Renal cortical epithelial cell (primary cell): ENCODE measurements at regions not wholly inside any gene's neighbourhood (a gene's known extent, or its start where the extent isn't known, plus 50 kb on each side); places are given as distances from the start of the nearest gene placed in this dataset.
"Not testable (repeated sequence)": the region's sequence is repeated elsewhere in the genome, so short reads cannot be mapped to it uniquely, and the experiment has no call there.

ENCODE experiments used
- DNase-seq: peaks from one replicate; pipeline ENCODE4 v3.0.0-alpha.2; 2011; ENCODE audit warnings: low read depth

DNA sequence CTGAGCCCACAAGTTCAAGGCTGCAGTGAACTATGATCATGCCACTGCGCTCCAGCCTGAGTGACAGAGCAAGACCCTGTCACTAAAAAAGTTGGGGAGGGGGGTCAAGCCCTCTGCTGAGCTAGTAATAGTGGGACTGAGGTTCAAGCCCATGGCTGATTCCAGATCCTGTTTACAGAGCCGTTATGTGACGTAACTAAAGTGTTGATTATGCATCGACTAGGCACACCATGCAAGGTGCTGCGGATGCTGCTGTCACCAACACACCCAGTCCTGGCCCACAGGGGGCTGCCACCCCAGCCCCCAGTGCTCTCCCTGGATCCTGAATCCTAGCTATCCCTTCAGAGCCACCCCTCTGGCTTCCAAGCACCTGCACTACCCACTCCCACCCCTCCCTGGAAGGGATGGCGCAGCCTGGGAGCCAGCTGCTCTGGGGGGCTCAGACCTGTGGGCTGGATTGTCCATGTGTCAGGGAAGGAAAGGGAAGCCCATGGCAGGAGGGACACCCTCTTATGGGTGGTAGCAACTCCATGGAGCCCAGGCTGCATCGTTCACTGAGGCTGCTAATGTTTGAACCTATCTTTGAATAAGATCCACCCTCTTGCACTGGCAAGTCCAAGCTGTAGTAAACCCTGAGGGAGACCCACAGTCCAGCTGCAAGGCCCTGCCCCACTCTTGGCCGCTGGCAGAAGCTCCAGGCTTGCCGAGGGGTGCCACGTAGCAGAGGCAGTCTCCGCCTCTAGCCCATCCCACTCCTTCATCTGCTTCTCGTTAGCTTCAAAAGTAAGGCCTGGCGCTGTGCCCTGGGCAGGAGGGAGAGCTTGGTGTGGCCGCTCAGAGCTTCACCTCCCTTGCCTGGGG is 95.0 kb downstream of the SNX5 start:
- DNase-seq = peak; percentile 79

DNA sequence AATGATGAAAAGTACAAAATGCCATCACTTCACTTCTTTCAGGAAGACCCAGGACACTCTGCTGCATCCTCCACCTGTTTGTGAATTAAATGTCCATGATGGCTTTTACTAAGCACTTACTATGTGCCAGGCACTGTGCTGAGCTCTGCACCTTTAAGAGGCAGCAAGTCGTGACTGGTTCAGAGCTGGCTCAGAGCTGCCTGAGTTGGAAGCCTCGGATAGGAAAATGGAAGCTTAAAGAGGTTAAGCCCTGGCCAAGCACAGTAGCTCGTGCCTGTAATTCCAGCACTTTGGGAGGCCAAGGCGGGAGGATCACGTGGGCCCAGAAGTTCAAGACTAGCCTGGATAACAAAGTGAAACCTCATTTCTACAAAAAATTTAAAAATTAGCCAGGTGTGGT is 95.6 kb downstream of the SNX5 start:
- no peak for DNase-seq

DNA sequence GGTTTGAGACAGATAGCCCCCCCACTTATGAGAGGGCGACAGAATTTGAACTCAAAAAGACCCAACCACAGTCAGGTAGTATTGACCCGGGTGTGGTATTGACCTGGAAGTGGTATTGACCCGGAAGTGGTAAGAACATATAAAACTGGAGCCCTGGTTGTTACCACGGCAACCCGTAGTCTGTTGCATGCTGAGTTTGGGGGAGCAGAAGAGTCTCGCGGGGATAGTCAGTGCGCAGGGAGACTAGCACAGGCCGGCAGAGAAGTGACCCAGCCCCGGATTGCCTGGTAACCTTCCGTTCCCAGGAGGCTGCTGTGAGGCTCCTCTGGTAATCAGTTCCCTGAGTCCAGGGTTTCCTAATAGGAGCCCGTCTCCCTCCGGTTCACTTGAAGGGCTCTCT is 96.2 kb downstream of the SNX5 start:
- DNase-seq = no peak

DNA sequence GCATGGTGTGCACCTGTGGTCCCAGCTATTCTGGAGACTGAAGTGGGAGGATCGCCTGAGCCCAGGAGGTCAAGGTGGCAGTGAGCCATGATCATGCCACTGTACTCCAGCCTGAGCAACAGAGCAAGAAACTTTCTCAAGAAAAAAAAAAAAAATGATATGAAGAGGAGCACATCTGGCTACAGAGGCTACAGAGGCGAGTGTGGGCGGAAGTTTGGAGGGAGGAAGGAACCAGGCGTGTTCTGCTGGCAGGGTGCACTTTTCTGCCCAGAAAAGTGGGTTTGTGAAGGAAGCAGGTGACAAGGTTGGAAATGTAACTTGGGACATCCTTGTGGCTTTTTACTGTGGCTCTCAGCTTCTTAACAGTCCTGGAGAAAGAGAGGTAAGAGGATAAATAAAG is 96.7 kb downstream of the SNX5 start:
- DNase-seq = no peak

DNA sequence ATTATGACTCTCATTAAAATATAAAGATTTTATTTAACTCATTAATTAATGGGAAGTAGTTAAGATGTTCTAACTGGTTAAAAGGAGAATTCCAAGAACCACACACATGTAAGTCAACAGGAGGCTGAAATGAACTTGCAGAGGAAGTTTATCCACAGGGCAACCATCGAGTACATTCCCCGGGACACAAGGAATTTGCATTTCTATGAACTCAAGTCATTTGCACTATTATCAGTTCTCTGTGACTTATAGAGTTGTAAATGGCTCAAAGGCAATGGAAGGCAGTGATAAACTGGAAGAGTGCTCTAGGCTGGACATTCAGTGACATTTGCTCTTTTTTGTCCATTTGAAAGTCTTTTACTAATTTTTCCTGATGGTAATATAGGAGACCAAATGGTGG is 97.4 kb downstream of the SNX5 start:
- no peak for DNase-seq

DNA sequence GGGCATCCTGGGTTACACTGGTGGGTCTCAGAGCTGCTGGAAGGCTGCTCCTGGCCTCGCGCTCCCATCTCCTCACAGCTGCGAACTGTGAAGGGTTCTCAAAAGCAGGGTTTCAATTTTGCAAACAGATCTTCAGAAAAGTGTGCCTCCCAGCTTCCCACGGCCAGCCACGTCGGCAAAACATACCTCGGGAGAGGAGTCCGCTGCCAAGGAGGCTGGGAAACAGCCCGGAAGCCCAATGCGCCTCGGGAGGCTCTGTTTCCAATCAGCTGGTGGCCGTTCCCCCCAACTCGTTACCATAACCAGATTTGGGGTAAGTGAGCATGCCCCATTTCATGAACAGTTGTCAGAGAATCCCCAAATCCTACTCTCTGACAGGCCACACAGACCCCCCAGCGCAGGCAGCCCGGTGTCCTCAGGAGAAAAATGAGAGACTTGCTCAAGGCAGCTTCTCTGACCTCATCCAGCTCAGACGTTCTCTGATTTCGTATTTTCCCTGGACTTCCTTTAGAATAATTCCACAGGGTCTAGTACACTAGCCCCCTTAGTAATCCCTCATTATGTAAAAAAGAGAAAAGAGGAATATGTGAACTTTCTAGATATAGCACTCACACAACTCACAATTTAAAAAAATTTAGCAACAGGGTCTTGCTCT is 98.4 kb downstream of the SNX5 start:
- no peak for DNase-seq

DNA sequence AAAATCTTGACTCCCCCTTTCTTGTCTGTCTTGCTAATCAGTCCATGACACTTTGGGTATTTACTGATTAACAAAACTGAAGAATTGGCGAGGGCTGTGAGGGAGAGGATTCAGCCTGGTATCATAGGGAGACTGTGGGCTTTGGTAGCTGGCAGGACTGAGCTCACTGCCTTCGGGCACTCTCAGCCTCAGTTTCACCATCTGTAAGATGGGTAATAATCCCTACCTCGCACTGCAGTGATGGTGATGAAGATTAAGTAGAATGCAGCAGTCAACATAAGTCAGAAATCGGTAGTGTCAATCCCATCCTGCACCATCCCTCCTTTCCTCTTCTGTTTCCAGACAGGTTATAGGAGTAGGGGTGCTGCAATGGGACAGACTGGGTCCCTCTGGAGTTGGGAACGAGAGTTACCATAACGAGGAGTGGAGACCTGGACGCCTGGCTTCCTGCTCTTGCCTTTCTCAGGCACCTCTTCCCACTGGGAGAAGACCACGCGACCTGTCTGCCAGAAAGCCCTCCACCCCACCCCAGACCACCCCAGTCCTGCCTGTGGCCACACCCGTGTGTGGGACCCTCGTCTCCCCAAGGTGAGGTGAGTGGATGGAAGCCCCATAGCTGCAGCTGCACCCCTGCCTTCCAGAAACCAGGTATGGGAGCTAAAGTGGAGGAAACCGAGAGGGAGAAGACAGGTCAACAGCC is 99.1 kb downstream of the SNX5 start:
- no peak for DNase-seq

DNA sequence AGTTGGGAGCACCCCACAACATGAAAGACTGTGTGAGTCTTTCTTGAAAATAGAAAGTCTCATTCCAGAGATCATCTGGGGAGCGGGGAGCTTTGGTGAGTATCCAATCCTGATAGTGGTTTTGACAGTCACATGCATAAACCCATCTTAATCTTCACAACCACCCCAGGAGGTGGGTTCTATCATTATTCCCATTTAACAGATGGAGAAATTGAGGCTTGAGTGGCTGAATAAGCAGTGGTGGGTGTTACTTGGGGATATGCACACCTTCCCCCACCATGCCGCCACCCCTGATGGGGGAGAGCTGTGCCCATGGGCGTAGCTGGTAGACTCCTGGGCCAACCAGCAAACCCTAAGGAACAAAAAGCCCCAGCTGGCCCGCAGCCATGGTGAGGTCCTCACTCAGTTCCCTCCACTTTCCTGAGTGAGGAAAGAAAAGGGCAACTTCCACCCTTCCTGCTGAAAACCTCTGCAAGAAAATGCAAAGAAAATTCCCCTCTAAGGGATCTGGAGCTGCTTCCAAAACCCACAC is 99.8 kb downstream of the SNX5 start:
- no peak for DNase-seq

DNA sequence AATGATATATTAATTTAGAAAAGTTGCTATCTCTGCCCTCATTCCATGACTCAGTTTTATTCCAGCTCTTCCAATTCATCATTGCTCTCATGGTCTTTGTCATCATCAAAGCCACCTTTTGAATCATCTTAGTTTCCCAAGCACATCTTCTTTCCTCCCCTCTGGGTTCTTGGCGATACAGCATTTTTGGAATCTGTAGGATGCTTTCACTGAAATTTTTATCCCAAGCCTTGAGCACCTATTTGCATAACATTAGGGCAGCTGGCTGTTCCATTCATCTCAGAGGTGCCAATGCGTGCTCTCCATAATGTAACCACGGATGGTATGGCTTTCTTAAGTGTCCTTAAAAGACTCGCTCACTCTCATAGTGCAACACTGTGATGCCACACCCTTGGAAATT is 100.4 kb downstream of the SNX5 start:
- DNase-seq = no peak

DNA sequence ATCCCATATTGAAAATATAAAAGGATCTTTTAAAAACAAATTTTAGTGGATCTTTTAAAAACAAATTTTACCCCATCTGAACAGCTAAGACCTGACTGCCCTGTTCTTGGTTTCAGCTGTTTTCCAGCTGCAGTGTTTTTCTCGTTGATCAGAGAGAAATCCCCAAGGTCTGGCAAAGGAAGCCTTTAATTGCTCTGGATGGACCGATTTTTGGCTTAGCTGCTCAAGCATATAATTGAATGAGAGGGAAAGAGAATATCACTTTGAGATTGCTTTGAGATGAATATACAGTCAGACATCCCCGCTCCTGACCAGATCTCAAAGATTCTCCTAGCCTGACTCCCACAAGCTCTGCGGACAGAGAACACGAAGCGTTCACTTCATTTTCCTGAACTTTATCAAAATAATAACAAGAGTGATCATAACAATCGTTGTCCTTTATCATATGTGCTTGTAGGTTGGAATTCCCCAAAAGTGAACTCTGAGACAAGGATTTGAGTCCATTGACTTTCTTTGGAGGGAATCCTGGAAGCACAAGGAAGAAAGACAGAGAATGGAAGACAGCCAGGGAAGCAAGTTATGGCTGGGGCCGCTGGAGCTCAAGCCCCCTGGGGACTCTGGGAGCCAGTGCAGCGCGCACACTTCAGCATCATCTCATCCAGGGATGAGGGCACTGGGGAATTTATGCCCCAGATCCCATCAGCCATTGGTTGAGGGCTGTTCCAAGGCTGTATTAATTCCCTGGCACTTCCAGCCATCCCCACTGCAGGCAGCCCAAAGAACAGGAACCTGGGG is 101.3 kb downstream of the SNX5 start:
- DNase-seq = no peak

DNA sequence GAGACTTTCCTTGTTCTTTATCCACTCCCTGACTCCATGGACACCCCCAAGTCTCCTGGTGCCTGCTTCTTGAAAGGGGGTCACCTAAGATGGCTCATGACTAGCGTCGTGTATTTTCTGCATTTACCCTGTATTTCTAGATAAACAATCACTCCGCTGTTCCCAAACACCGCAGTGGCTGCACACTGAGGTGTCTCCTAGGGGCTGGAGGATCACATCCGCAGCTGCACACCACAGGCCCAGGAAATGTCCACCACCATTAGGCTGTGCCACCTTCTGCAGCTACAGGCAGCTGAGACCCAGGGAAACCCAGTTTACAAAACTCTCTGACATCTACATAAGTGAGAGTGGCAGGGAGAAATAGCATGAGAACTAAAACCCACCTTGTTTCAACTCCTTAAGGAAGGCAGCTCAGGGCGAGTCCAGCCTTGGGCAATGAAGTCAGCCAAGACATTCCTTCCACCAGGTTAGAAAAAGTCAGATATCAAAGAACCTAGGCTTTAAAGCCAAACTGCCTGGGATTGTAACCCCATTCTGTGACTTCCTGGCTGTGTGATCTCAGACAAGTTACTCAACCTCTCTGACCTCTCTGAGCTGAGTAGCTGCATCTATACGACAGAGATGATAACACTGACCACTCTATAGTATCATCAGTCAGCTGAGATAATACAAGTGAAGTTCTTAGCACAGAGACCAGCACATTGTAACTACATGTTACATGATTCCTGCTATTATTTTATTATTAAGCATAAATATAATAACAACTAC is 102.2 kb downstream of the SNX5 start:
- no peak for DNase-seq

DNA sequence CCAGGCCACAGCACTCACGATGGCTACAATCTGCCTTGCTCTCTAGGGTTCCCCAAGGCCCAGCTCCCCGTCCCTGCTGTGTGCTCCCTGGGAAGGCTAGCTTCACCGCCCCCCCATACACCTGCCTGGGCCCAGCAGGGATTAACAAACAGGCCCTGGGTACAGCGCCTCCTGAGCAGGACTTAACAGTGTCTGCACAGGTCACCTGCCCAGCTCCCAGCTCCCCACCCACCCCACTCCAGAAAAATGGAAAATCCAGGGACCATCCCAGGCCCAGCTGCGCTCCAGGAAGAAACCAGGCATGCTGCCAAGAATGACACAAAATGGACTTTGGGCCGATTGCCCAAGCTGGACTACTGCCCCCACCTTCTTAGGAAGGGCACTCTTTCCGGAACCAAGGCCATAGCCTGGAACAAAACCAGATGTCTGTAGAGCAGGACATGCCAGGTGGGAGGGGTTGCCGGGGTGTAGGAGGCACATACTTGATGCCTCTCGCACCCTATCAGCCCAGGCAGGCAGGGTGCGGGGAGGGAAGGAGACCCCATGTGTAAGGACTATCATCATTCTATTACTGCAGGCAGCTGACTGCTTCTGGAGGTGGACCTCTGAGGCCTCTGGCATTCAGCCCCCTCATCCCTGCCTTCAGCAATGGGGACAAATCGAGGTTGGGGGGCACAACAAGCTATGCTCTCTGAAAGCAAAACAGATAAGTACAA is 104.9 kb downstream of the SNX5 start:
- peak; percentile 68 for DNase-seq

DNA sequence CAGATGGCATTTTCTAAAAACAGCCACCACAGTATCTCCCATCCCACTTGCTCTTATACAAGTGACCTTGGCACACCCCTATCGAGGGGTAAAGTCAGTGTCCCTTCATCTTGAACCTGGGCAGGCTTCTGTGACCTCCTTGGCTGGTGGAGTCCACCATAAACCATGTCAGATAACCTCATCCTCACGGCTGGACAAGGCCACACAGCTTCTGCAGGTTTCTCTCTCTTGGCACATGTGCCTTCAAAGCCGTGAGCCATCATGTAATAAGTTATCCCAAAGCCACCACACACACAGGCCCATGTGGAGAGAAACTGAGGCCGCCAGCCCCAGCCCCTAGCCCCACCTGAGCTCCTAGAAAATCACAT is 105.4 kb downstream of the SNX5 start:
- DNase-seq = no peak

DNA sequence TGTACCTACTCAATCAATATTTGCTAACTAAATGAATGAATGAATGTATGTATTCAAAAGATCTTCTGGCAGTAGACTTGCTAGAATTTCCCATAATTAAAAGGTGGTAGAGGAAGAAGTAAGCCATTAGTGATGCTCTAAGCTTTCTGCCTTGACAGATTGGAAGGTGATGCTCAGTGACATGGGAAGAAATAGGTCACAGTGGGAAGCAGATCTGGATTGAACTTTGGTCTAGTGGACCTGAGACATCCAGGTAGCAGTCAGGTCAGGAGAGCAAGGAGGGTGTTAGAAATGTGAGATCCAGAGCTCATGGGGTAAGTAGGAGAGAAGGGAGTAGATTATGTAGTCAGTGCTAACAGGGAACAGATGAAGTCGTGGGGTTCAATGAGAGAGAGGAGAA is 106.4 kb downstream of the SNX5 start:
- DNase-seq = no peak

DNA sequence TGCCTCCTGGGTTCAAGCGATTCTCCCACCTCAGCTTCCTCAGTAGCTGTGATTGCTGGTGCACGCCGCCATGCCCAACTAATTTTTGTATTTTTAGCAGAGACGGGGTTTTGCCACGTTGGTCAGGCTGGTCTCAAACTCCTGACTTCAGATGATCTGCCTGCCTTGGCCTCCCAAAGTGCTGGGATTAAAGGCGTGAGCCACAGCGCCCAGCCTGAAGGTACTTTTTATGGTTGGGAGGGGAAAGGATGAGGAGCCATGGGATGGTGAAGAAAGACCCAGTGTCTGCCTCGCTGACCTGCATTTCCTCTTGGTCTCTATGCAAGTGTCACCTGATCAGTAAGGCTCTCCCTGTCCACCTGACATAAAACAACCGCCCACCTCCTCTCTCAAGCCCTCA is 107.0 kb downstream of the SNX5 start:
- not testable (repeated sequence) for DNase-seq

DNA sequence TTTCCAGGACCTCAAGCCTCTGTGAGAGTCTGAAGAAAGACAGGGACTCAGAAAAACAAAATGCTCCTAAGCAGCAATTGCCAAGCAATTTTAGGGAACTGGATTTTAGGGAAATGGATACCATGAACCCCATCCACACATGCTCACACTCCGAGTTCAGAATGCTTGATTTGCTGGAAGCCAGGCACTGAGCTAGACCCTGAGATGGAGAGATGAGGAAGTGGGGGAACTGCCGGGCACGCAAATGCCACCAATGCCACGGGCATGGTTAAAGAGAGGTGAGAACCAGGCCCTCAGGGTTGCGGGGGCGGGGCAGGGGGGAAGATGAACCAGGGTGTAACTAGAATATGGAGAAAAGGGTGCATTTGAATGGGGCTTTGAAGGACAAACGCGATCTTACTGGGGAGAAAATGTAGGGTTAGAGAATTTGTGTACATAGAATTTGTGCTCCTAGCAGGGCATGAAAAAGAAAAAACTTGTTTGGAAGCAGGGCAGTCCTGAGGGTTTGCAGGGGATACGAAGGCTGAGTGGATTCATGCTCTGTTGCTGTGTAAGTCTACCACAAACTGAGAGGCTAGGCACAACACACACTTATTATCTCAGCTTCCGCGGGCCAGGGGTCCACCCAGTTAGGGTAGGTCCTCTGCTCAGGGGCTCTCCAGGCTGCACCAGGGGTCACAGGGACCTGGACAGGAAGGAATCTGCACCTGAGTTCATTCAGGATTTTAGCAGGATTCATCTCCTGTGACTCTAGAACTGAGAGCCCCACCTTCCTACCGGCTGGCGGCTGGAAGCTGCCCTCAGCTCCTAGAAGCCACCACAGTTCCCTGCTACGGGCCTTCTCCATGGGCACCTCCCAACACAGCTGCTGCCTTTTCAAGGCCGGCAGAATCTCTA is 108.0 kb downstream of the SNX5 start:
- DNase-seq = no peak

DNA sequence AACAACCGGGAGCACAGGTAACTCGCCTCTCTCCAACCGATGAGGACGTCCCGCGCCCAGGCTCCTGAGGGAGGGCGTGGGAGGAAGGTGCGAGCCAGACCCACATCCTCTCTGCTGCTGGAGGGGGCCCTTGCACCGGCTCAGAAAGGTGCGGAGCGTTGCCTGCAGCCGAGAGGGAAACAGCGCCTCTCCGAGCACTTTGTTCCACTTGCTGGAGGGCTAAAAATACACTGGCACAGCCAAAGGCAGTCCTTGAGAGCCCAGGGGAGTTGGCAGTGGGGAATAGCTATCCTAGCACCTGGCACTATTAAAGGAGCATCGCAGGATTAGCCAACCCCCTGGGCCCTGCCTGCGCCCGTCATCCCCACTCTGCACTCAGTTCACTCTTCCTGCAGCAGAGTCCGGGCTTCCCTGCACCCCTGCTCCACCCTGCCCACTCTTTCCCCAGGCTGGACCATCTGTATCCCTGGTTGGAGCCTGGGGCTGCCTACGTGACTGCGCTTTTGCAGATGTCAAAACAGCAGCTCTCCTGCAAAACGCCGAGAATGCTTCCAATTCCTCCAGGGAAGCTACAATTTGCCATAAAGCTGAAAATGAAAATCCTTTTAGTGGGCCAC is 108.9 kb downstream of the SNX5 start:
- no peak for DNase-seq

DNA sequence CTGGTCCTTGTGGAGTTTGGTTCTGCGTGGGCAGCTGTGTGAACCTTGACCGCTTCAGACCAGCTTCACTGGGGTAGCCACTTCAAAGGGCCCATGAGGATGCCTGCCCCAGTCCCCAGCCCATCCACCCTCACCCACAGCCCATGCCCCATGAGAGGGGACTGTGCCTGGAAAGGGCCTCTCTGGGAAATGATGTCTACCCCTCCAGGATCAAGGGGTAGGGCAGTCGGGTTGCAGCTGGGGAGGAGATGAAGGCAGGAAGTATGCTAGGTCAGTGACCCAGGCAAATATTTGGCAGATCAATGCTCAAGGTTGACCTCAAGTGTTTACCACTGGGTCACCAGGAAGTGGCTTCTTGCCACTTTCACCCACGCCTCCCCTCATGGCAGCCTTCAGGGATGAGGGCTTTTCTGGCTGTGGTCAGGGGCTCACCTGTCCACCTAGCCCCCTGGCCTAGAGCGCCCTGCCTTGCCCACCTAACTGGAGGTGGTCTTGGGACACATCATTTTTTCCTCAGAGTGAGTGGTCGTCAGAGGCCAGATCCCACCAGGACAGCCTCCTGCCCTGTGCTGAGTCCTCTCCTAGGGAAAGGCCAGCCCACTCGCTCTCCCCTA is 109.5 kb downstream of the SNX5 start:
- DNase-seq = no peak
